GM13977 (cell line): ENCODE measurements at regions not wholly inside any gene's neighbourhood (a gene's known extent, or its start where the extent isn't known, plus 50 kb on each side); places are given as distances from the start of the nearest gene placed in this dataset.

Experiments
- DNase-seq: peaks from one replicate; pipeline ENCODE4 v3.0.0; 2012; ENCODE audit warnings: low spot score
- CTCF ChIP-seq: IDR thresholded peaks from 2 replicates; pipeline ENCODE4 v1.5.1; 2012; ENCODE audit warnings: mild to moderate bottlenecking, control low read depth; ENCODE audit not compliant: insufficient read depth; ENCODE audit errors: extremely low read depth, missing control alignments
- in situ Hi-C: fragments of 300-500 bp; cut with MboI; formaldehyde crosslinking; loops from one replicate; pipeline ENCODE4 v1.12.0; 2022; ENCODE audit warnings: low sequenced_read_pairs, low pct_unique_long_range_greater_than_20kb, mixed read lengths, inconsistent platforms; ENCODE audit not compliant: unreplicated experiment

DNA sequence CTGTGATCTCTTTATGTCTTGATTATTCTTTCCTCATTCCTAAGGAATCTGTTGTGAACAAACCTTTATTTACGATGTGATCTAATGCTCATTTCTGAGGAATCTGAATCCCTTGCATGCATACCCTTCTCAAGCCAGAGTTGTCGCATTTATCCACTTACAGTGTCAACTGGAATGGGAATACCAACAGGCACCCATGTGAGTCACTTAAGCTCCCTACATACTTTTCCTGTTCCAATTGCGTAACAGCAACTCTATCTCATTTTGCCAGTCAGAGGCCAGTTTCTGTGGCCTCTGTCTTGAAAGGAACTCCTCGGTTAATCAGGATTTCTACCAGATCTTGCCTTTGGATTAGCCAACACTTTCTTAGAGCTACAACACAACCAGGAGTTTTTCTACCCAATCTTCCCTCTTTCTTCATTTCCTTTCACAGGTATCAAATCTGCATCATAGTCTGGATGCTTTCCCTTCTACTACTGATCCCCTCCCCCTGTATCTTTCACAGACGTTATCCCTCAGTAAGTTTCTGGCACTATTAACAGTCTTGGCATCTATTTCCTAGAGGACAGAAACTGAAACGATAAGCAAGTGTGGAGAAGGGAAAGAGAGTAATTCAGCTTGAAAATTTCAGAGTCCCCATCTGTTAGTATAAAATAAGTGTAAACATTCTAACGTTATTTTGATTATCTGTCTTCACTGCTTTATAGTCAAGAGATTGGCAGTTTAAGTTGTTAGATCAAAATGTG lies 66.8 kb upstream of the BCHE start:
- DNase-seq = no peak
- in situ Hi-C loops = no loop called here
- no peak for TF ChIP-seq CTCF

DNA sequence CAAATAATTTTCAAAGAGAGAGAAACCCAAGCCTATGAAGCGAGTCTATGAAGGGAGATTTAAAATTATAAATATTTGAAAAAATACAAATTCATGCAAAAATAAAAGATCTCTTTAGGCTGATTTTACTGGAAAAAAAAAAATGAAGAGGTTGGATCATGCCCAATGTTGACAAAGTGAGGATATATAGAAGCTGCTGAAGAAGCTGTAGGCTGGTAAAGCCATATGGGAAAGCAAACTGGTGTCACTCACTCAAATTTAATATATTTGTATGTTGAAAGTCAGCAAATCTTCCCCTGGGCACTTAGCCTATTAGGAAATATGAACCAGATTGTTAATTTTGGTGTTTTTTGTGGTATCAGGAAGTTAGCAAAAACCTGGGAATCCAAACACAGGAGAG lies 61.8 kb upstream of the BCHE start:
- DNase-seq = no peak

DNA sequence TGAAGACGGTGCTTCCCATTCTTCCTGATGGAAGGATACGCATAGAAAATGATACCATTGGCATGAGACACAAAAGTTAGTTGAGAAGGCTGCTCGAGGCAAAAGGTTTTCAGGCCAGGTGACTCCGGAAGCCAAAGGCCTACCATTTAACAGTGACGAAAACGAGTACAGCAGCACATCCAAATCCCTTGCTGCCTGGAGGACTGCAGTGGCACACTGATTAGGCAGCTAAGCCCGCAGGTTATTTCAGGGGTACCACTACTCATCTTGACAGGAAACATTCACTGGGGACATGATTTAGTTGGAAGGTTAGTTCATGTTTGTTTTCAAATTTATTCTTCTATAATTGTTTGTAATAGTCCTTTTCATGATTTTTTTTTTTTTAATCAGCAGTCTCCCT lies 59.9 kb upstream of the BCHE start:
- TF ChIP-seq CTCF = no peak
- in situ Hi-C loops = no loop called here

More for the DNA sequence above, 61.8 kb upstream of the BCHE start:
- TF ChIP-seq CTCF = no peak
- in situ Hi-C loops = no loop called here

GRCh38 chr3:165895919-165896318 lies 58.7 kb upstream of the BCHE start:
- in situ Hi-C loops = no loop called here
- TF ChIP-seq CTCF = peak; percentile 48
- DNase-seq = no peak

More for the DNA sequence above, 59.9 kb upstream of the BCHE start:
- no peak for DNase-seq

DNA sequence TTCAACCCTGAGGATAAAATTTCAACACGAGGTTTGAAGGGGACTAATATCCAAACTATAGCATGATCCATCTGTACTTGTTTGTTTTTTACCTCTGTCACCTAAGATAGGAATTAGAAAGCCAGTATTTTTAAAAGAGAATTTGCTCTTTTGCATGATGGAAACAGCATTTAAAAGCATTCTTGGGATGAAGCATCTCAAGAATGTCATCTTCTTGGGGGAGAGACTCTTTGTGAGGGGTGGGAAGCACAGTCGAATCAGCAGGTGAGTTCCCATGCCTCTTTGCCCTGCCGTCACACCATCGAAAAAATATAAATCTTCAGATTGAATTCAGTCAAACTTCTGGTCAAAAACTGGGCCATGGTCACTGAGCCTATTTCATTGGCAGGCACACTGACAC lies 55.3 kb upstream of the BCHE start:
- TF ChIP-seq CTCF = no peak
- DNase-seq = no peak
- in situ Hi-C loops = no loop called here
